ENCODE measurements at regions not wholly inside any gene's neighbourhood (a gene's known extent, or its start where the extent isn't known, plus 50 kb on each side); places are given as distances from the start of the nearest gene placed in this dataset.
"Not testable (repeated sequence)": the region's sequence is repeated elsewhere in the genome, so short reads cannot be mapped to it uniquely, and the experiment has no call there.

GRCh38 chr4:147255268-147255667 lies 225.6 kb upstream of the EDNRA start:
- DNase-seq = not testable (repeated sequence)

GRCh38 chr4:147259271-147259670 lies 221.6 kb upstream of the EDNRA start:
- not testable (repeated sequence) for DNase-seq

- DNase-seq = no peak
Measured at GRCh38 chr4:147284256-147284835, 196.6 kb upstream of the EDNRA start.

GRCh38 chr4:147284935-147285334 lies 196.0 kb upstream of the EDNRA start:
- no peak for DNase-seq

- no peak for DNase-seq
Measured at GRCh38 chr4:147285751-147286150, 195.1 kb upstream of the EDNRA start.

GRCh38 chr4:147286846-147287587 lies 193.9 kb upstream of the EDNRA start:
- no peak for DNase-seq

GRCh38 chr4:147287588-147287890 lies 193.4 kb upstream of the EDNRA start:
- DNase-seq = no peak

GRCh38 chr4:147288512-147288911 lies 192.4 kb upstream of the EDNRA start:
- no peak for DNase-seq

GRCh38 chr4:147289181-147289580 lies 191.7 kb upstream of the EDNRA start:
- no peak for DNase-seq

GRCh38 chr4:147292604-147293313 lies 188.1 kb upstream of the EDNRA start:
- not testable (repeated sequence) for DNase-seq

GRCh38 chr4:147293314-147293677 lies 187.6 kb upstream of the EDNRA start:
- not testable (repeated sequence) for DNase-seq

- no peak for DNase-seq
Measured at GRCh38 chr4:147299205-147299604, 181.7 kb upstream of the EDNRA start.

GRCh38 chr4:147303174-147303872 lies 177.6 kb upstream of the EDNRA start:
- DNase-seq = no peak

GRCh38 chr4:147303873-147304229 lies 177.0 kb upstream of the EDNRA start:
- no peak for DNase-seq

- no peak for DNase-seq
Measured at GRCh38 chr4:147307896-147308674, 172.8 kb upstream of the EDNRA start.

GRCh38 chr4:147309434-147309833 lies 171.5 kb upstream of the EDNRA start:
- DNase-seq = no peak

GRCh38 chr4:147310312-147310711 lies 170.6 kb upstream of the EDNRA start:
- DNase-seq = no peak

- no peak for DNase-seq
Measured at GRCh38 chr4:147311956-147312355, 168.9 kb upstream of the EDNRA start.

GRCh38 chr4:147312376-147313046 lies 168.4 kb upstream of the EDNRA start:
- no peak for DNase-seq

GRCh38 chr4:147313108-147313507 lies 167.8 kb upstream of the EDNRA start:
- DNase-seq = no peak

- no peak for DNase-seq
Measured at GRCh38 chr4:147318586-147318985, 162.3 kb upstream of the EDNRA start.

GRCh38 chr4:147325571-147325981 lies 155.3 kb upstream of the EDNRA start:
- DNase-seq = no peak

Data from NCI-H526 (cell line).